ENCODE measurements at regions not wholly inside any gene's neighbourhood (a gene's known extent, or its start where the extent isn't known, plus 50 kb on each side); places are given as distances from the start of the nearest gene placed in this dataset.

DNA sequence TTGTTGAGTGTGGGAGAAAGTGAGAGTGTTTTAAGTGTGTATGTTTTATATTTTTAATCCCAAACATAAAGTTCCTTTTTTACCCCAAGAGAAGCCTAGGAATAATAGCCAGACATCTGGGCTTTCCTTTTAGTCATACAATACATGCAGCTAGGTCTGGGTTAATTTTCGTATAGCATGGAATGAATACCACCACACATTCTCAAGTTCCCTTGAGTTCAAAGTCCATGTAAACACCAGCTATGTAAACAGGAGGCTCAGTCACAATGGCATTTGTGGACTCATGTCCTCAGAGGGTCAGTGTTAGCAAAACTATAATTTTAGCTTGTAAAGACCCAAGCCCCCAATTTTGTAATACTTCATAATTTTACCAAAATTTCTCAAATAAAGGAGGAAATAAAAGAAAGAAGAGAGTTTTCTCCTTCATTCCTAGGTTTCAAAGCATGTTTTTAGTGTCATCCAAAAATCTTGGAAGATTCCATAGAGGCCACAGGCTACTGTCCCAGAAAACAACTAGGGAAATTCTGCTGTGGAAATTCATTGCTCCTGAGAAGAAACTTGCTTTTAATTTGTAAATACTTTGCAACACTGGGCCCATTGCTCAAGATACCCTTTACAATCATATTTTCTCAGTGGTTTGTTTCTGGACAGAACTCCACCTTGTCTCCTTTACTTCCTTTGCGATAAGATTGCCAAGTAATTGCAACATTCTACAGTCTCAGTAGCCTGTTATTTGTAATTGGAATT, 671.2 kb downstream of the COL12A1 start:
- Histone ChIP-seq H3K36me3 (ENCODE audit: control insufficient read depth in 2 of 2, insufficient read depth in 2 of 2, low read length in 1 of 2) (no peaks in the 10 kb centered on the region), H3K4me3 (ENCODE audit: low read length in 2 of 2) (no peak overlapping the region), H3K27ac (ENCODE audit: low read depth in 1 of 2, low read length in 1 of 2) (no peak overlapping the region), H3K27me3 (ENCODE audit: control insufficient read depth in 2 of 2, insufficient read depth in 1 of 2, low read length in 1 of 2) (no peaks in the 10 kb centered on the region), H3K9me3 (ENCODE audit: control insufficient read depth in 2 of 2, insufficient read depth in 1 of 2, low read length in 1 of 2) (peaks cover 0 to 7% of the 10 kb centered on the region in 2 donors), H3K4me1 (ENCODE audit: control insufficient read depth in 2 of 2, insufficient read depth in 2 of 2, low read length in 2 of 2) (no peaks in the 10 kb centered on the region)
- DNase-seq (ENCODE audit: low read depth in 6 of 9, low spot score in 9 of 9): no peak
- WGBS: 96% methylated on average over 2 of the region's 2 CpGs

- H3K9me3 ChIP-seq (ENCODE audit: control insufficient read depth in 2 of 2, insufficient read depth in 1 of 2, low read length in 1 of 2): peaks cover 0 to 3% of the 10 kb centered on the region in 2 donors
- H3K27ac ChIP-seq (ENCODE audit: low read depth in 1 of 2, low read length in 1 of 2): no peak overlapping the region
- no peaks in the 10 kb centered on the region for H3K36me3 ChIP-seq (ENCODE audit: control insufficient read depth in 2 of 2, insufficient read depth in 2 of 2, low read length in 1 of 2)
- no peak overlapping the region for H3K4me3 ChIP-seq (ENCODE audit: low read length in 2 of 2)
- no peaks in the 10 kb centered on the region for H3K4me1 ChIP-seq (ENCODE audit: control insufficient read depth in 2 of 2, insufficient read depth in 2 of 2, low read length in 2 of 2)
- no peak for DNase-seq (ENCODE audit: low read depth in 6 of 9, low spot score in 9 of 9)
- H3K27me3 ChIP-seq (ENCODE audit: control insufficient read depth in 2 of 2, insufficient read depth in 1 of 2, low read length in 1 of 2): no peaks in the 10 kb centered on the region
- 82% methylated on average over 1 of the region's 1 CpG for WGBS
Observed at GRCh38 chr6:74519163-74519562, 686.7 kb downstream of the COL12A1 start.

- H3K27ac ChIP-seq (ENCODE audit: low read depth in 1 of 2, low read length in 1 of 2): no peak overlapping the region
- 73% methylated on average over 1 of the region's 1 CpG for WGBS
Observed at GRCh38 chr6:74518035-74518434, 687.8 kb downstream of the COL12A1 start.

DNA sequence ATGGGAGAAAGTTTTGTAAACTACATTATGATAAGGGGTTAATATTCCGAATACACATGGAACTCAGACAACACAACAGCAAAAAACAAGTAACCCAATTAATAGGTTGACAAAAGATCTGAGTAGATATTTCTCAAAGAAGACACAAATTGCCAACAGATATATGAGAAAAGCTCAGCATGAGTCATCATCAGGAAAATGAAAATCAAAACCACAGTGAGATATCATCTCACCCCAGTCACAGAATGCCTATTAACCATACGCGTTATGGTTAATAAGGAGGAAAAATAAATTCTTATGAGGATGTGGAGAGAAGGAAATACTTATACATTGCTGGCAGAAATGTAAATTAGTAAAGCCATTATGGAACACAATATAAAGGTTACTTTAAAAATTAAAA, 695.0 kb downstream of the COL12A1 start:
- Histone ChIP-seq H3K4me3 (ENCODE audit: low read length in 2 of 2) (no peak overlapping the region), H3K9me3 (ENCODE audit: control insufficient read depth in 2 of 2, insufficient read depth in 1 of 2, low read length in 1 of 2) (no peaks in the 10 kb centered on the region), H3K27ac (ENCODE audit: low read depth in 1 of 2, low read length in 1 of 2) (no peak overlapping the region), H3K4me1 (ENCODE audit: control insufficient read depth in 2 of 2, insufficient read depth in 2 of 2, low read length in 2 of 2) (no peaks in the 10 kb centered on the region), H3K36me3 (ENCODE audit: control insufficient read depth in 2 of 2, insufficient read depth in 2 of 2, low read length in 1 of 2) (no peaks in the 10 kb centered on the region), H3K27me3 (ENCODE audit: control insufficient read depth in 2 of 2, insufficient read depth in 1 of 2, low read length in 1 of 2) (no peaks in the 10 kb centered on the region)
- DNase-seq (ENCODE audit: low read depth in 6 of 9, low spot score in 9 of 9): no peak
- WGBS: 96% methylated on average over 3 of the region's 3 CpGs

More at GRCh38 chr6:74518035-74518434, 687.8 kb downstream of the COL12A1 start:
- H3K4me3 ChIP-seq (ENCODE audit: low read length in 2 of 2): no peak overlapping the region
- no peaks in the 10 kb centered on the region for H3K36me3 ChIP-seq (ENCODE audit: control insufficient read depth in 2 of 2, insufficient read depth in 2 of 2, low read length in 1 of 2)
- H3K27me3 ChIP-seq (ENCODE audit: control insufficient read depth in 2 of 2, insufficient read depth in 1 of 2, low read length in 1 of 2): no peaks in the 10 kb centered on the region
- no peaks in the 10 kb centered on the region for H3K4me1 ChIP-seq (ENCODE audit: control insufficient read depth in 2 of 2, insufficient read depth in 2 of 2, low read length in 2 of 2)
- H3K9me3 ChIP-seq (ENCODE audit: control insufficient read depth in 2 of 2, insufficient read depth in 1 of 2, low read length in 1 of 2): peaks cover 0 to 3% of the 10 kb centered on the region in 2 donors
- no peak for DNase-seq (ENCODE audit: low read depth in 6 of 9, low spot score in 9 of 9)

- Histone ChIP-seq H3K4me3 (ENCODE audit: low read length in 2 of 2) (no peak overlapping the region), H3K9me3 (ENCODE audit: control insufficient read depth in 2 of 2, insufficient read depth in 1 of 2, low read length in 1 of 2) (peaks cover 0 to 6% of the 10 kb centered on the region in 2 donors), H3K36me3 (ENCODE audit: control insufficient read depth in 2 of 2, insufficient read depth in 2 of 2, low read length in 1 of 2) (no peaks in the 10 kb centered on the region), H3K27me3 (ENCODE audit: control insufficient read depth in 2 of 2, insufficient read depth in 1 of 2, low read length in 1 of 2) (no peaks in the 10 kb centered on the region), H3K4me1 (ENCODE audit: control insufficient read depth in 2 of 2, insufficient read depth in 2 of 2, low read length in 2 of 2) (no peaks in the 10 kb centered on the region), H3K27ac (ENCODE audit: low read depth in 1 of 2, low read length in 1 of 2) (no peak overlapping the region)
- DNase-seq (ENCODE audit: low read depth in 6 of 9, low spot score in 9 of 9): no peak
- 96% methylated on average over 1 of the region's 1 CpG for WGBS
Observed at GRCh38 chr6:74507649-74508048, 698.2 kb downstream of the COL12A1 start.

DNA sequence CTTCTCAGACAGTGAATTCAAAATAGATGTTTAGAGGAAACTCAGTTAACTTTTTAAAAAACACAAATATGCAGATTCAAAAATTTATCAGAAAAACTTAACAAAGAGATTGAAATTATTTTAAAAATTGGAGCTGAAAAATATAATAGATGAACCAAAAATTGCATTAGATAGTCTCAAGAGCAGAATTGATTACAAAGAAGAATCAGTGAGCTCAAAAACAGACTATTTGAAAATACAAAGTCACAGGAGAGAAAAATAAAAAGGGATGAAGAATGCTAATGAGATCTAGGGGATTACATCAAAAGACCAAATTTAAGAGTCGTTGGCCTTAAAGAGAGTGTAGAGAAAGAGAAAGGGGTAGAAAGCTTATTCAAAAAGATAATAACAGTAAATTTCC, 700.5 kb downstream of the COL12A1 start:
- Histone ChIP-seq H3K27ac (ENCODE audit: low read depth in 1 of 2, low read length in 1 of 2) (no peak overlapping the region), H3K4me1 (ENCODE audit: control insufficient read depth in 2 of 2, insufficient read depth in 2 of 2, low read length in 2 of 2) (no peaks in the 10 kb centered on the region), H3K9me3 (ENCODE audit: control insufficient read depth in 2 of 2, insufficient read depth in 1 of 2, low read length in 1 of 2) (peaks cover 0 to 6% of the 10 kb centered on the region in 2 donors), H3K36me3 (ENCODE audit: control insufficient read depth in 2 of 2, insufficient read depth in 2 of 2, low read length in 1 of 2) (no peaks in the 10 kb centered on the region), H3K27me3 (ENCODE audit: control insufficient read depth in 2 of 2, insufficient read depth in 1 of 2, low read length in 1 of 2) (no peaks in the 10 kb centered on the region), H3K4me3 (ENCODE audit: low read length in 2 of 2) (no peak overlapping the region)
- DNase-seq (ENCODE audit: low read depth in 6 of 9, low spot score in 9 of 9): no peak
- 93% methylated on average over 1 of the region's 1 CpG for WGBS

GRCh38 chr6:74504941-74505340, 700.9 kb downstream of the COL12A1 start:
- Histone ChIP-seq H3K36me3 (ENCODE audit: control insufficient read depth in 2 of 2, insufficient read depth in 2 of 2, low read length in 1 of 2) (no peaks in the 10 kb centered on the region), H3K27me3 (ENCODE audit: control insufficient read depth in 2 of 2, insufficient read depth in 1 of 2, low read length in 1 of 2) (no peaks in the 10 kb centered on the region), H3K9me3 (ENCODE audit: control insufficient read depth in 2 of 2, insufficient read depth in 1 of 2, low read length in 1 of 2) (peaks cover 0 to 6% of the 10 kb centered on the region in 2 donors), H3K27ac (ENCODE audit: low read depth in 1 of 2, low read length in 1 of 2) (no peak overlapping the region), H3K4me3 (ENCODE audit: low read length in 2 of 2) (no peak overlapping the region), H3K4me1 (ENCODE audit: control insufficient read depth in 2 of 2, insufficient read depth in 2 of 2, low read length in 2 of 2) (no peaks in the 10 kb centered on the region)
- no peak for DNase-seq (ENCODE audit: low read depth in 6 of 9, low spot score in 9 of 9)
- WGBS: 93% methylated on average over 3 of the region's 3 CpGs

- WGBS: 62% methylated on average over 1 of the region's 1 CpG
- H3K4me1 ChIP-seq (ENCODE audit: control insufficient read depth in 2 of 2, insufficient read depth in 2 of 2, low read length in 2 of 2): no peaks in the 10 kb centered on the region
- no peak for DNase-seq (ENCODE audit: low read depth in 6 of 9, low spot score in 9 of 9)
- H3K27me3 ChIP-seq (ENCODE audit: control insufficient read depth in 2 of 2, insufficient read depth in 1 of 2, low read length in 1 of 2): no peaks in the 10 kb centered on the region
- H3K4me3 ChIP-seq (ENCODE audit: low read length in 2 of 2): no peak overlapping the region
- no peak overlapping the region for H3K27ac ChIP-seq (ENCODE audit: low read depth in 1 of 2, low read length in 1 of 2)
- no peaks in the 10 kb centered on the region for H3K36me3 ChIP-seq (ENCODE audit: control insufficient read depth in 2 of 2, insufficient read depth in 2 of 2, low read length in 1 of 2)
- no peaks in the 10 kb centered on the region for H3K9me3 ChIP-seq (ENCODE audit: control insufficient read depth in 2 of 2, insufficient read depth in 1 of 2, low read length in 1 of 2)
Observed at GRCh38 chr6:74492587-74492986, 713.3 kb downstream of the COL12A1 start.

- DNase-seq (ENCODE audit: low read depth in 6 of 9, low spot score in 9 of 9): no peak
- Histone ChIP-seq H3K4me1 (ENCODE audit: control insufficient read depth in 2 of 2, insufficient read depth in 2 of 2, low read length in 2 of 2) (no peaks in the 10 kb centered on the region), H3K9me3 (ENCODE audit: control insufficient read depth in 2 of 2, insufficient read depth in 1 of 2, low read length in 1 of 2) (no peaks in the 10 kb centered on the region), H3K4me3 (ENCODE audit: low read length in 2 of 2) (no peak overlapping the region), H3K27ac (ENCODE audit: low read depth in 1 of 2, low read length in 1 of 2) (no peak overlapping the region), H3K36me3 (ENCODE audit: control insufficient read depth in 2 of 2, insufficient read depth in 2 of 2, low read length in 1 of 2) (no peaks in the 10 kb centered on the region), H3K27me3 (ENCODE audit: control insufficient read depth in 2 of 2, insufficient read depth in 1 of 2, low read length in 1 of 2) (no peaks in the 10 kb centered on the region)
- 46% methylated on average over 2 of the region's 2 CpGs for WGBS
Observed at GRCh38 chr6:74491844-74492374, 713.9 kb downstream of the COL12A1 start.

Measured in thymus (tissue), 11 donors.